ENCODE measurements at regions not wholly inside any gene's neighbourhood (a gene's known extent, or its start where the extent isn't known, plus 50 kb on each side); places are given as distances from the start of the nearest gene placed in this dataset.

DNA sequence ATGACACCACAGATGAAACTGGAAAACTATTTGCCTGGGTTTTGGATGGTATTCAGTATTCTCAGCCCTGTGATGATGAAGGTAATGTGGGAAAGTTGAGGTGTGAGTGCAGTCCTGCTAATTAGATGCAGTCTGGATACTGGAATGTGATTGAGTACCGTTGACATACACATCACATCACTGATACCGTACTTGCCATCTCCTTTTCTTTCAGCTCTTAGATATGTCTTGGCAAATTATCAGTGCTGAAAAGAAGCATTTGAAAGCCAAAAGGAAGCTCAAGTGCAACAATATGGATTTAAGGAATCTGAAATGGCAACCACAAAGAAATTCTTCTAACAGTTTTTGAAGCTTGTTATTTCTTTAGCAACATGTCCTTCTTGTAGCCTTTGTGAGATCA is 381.4 kb upstream of the TGFBR2 start:
- DNase-seq, result no peak

DNA sequence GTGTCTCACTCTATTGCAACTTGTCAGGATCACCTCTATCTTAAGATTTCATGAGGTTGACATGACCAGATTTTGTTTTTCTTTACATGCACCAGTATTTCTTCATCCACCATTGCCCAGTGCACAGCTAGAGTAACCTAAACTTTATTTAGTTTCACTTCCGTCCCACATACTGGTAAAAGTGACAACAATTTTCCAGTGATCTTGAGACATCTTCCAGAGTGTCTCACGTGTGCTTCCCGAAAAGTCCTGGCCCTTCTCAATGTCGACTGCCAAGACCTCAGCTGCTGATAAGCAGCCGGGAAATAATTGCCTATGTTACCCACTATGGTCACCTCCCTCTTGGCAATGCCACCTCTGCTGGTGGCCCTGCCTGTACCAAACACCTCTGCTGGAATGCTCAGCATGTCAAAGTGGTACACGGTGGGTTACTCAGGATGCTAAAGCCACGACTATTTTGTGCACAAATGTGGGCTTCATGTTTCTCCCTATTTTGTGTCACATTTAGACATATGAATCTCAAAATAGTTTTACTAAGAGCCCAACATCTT is 379.7 kb upstream of the TGFBR2 start:
- DNase-seq, result no peak

DNA sequence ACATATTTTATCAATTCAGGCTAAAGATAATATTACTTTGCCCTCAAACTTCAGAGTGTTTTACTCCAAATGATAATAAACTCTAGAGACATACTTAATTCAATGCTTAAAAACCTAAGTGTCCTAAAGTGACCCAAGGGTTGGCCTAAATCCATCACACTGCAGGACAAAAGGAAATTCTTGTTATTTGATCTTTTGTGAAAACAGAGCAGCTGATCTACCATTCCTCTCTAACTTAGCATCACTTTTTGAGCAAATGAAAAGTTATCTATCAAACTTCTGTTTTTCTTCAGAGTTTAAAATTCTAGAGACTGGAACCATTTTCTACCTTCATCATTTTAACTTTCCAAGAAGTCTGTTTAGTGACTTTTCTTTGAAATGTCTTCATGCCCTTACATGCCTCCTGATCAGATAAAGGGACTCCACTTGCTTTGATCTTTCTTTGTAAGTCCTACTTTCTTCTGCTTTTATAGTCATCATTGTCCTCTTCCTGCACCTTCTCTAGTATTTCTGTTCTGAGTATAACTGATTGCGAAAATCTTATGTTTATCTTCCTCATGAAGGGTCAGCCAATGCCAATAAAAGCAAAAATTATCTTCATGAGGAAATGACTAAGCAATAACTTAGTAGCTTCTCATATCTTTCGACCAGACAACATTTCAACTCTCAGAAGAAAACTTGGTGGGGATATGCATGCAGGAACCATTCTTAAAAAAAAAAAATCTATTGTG is 378.7 kb upstream of the TGFBR2 start:
- DNase-seq, result no peak

DNA sequence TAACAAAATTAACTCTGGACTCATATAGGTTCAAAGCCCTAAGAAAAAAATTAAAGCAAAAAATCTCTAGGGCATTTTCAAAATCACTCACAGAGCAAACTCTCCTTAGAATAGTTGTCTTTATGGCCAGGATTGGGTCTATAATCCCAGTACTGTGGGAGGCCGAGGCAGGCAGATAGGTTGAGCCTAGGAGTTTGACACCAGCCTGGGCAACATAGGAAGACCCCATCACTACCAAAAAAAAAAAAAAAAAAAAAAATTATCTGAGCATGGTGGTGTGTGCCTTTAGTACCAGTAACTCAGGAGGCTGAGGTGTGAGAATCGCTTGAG is 378.1 kb upstream of the TGFBR2 start:
- DNase-seq, result no peak

DNA sequence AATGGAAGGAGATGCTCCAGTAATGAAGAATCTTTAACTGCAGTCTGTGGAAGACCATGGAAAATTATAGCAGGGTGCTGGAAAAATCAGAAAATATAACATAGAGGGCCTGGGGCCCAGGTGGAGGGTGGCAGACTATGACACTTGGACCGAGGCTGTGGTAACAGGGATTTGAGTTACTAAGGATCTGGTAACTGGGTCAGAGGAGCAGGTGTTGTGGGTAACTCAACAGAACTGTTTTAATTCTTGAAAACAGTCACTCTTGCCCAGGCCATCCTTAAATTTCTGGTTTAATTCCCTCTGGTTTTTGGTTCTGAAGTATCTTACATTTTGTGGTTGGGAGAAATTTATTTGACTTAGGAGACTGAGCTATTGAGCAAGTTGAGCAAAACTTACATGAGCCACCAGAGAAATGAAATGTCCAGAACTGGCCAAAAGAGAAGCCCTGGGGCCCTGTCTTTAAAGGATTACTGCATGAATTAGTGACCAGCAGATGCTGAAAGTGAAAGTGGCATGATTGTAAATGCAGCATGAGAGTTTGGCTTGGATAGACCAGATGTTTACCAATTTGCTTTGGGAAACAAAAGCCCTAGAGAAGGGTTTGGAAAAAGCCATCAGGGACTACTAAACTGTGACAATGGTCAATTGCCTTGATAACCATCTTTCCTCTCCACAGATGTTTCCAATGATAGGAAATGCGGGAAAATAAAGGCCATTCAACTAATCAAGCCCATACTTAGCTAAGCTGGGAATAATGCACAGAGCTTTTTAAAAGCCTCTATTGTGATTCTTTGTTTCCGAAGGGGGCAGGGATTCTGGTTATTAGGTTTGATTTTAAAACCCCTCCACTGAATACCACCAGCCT is 374.9 kb upstream of the TGFBR2 start:
- DNase-seq, result no peak

DNA sequence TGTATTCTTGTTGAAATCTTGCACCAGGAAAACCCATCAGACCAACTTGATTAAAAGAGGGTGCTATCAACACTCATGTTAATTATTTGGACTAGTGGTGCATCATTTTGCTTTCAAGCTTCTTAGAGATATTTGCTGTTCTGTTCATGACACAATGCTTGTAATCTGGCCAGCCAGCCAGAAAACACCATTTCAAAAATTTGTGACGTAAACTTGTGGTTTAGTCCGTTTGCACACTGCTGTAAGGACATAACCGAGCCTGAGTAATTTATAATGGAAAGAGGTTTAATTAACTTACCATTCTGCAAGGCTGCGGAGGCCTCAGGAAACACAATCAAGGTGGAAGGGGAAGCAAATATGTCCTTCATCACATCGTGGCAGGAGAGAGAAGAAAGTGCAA is 374.3 kb upstream of the TGFBR2 start:
- no peak for DNase-seq

DNA sequence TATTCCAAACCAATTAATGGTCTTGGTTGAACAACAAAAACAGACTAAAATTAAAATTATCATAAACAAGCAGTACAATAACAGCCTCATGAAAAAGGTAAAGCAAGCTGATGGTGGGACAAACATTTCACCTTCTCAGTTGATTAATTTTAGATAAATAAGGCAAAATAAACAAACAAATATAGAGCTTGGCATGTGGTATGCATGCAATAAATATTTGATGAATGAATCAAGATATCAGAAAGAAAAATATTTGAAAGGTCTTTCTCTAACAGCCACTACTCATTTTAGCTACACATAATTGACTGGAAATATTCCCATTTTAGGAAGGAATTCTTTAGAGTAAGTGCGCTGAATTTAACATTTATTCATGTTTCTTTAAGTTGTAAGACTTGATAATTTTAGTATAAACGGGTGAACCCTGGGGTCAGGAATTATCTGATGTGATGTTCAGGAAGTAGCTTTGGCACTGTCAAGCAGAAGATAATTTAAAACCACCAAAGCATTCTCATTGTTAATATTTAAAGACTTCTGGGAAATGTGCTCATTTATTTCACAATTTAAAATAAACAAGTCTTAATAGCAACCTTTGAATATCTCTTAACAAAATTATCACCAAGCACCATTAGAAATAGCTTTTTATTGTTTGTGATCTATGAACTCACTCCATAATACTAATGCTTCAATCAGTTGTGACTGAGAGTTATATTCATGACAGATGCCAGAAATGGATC is 372.3 kb upstream of the TGFBR2 start:
- no peak for DNase-seq

DNA sequence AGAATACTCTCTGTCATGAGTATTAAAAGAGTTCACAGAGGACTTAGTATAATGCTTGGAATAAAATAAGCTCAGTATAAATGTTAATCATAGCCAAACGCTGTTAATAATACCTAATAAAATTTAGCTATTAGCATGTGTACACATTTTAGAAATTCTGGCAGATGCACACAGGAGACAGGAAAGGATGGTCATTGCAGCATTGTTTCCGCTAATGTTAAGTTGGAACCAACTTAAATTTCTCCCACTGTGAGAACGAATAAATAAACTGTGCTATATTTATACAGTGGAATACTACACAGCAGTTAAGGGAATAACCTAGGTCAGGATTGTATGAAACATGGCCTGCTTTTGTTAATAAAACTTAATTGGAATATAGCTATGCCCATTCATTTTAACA is 370.4 kb upstream of the TGFBR2 start:
- no peak for DNase-seq

DNA sequence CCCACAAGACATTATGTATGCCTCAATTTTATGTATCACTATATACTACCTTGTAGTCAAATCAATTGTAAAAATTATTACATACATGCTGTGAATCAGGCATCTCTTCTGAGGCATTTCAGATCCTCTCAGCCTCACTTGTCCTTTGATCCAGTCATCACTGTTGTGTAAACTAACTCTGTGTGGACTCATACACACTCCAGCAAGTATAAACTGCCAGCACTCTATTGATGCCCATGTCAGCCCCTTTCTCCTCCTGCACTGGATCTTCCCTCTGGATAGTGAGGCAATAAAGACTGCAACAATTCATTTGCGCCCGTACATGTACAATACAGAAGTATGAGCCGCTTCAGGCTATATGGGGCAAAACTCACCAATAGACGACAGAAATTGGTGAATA is 364.7 kb upstream of the TGFBR2 start:
- DNase-seq, result no peak

DNA sequence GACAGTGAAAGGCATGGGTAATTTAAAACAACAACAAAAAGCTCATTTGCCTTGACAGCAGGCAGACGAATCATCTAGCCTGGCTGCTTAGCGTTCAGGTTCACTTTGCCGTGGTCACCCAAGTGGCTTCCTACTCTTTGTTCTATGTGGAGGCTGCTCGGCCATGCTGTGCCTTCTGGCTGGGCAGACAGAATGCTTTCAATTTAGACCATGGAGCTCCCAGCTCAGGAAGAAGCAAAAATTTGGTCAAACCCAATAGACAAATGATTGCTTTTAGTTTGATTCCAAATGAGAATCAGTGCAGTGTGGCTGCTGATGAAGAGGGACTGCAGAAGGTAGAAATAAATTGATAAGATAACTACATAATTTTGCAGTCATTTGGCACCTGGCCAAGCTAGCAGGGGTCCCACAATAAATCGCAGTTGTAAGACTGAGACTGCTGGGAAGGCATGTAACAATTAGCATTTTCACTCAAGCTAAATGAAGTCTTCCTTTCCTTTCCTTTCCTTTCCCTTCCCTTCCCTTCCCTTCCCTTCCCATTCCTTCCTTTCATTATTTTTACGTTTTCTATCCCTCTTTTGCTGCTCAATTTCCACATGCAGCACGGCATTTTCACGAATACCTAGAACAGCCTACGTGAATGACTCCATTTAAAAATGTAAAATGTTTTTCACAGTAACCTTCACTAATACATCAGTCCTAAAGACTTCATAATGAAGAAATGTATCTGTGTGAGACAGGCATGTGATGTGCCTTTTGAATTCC is 360.4 kb upstream of the TGFBR2 start:
- no peak for DNase-seq

DNA sequence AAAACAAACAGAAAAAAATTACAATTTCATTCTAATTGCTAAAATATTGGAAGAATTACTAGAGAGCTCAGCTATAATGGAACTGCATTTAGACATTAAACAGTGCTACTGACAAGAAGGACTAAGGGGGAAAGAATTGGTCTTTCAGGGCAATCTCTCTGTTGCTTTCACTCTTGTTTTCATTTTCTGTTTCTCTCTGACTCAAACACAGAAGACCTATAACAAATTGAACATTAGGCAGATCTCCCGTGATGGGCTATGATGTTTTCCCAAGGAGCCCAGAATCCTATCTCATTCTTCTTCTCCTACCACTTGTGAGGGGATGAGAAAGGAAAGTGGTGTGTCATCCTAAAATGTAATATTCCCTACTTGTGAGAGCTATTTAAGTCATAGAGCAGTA is 358.0 kb upstream of the TGFBR2 start:
- DNase-seq, result no peak

DNA sequence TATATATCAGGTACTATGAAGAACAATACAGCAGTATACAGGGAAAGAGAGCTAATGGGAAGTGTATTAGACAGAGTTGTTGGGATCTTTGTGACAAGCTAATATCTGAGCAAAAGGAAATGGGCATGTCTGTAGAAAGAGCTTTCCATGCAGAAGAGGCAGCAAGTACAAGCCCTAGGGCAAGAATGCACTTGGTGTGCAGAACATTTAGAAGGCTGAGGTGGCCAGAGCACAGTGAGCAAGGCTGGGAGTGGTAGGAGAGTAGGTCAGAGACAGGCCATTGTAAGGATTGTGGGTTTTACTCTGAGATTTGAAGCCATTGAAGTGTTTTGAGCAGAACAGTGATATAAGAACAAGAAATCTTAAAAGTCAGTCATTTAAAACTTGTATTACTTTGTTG is 353.9 kb upstream of the TGFBR2 start:
- DNase-seq, result no peak

DNA sequence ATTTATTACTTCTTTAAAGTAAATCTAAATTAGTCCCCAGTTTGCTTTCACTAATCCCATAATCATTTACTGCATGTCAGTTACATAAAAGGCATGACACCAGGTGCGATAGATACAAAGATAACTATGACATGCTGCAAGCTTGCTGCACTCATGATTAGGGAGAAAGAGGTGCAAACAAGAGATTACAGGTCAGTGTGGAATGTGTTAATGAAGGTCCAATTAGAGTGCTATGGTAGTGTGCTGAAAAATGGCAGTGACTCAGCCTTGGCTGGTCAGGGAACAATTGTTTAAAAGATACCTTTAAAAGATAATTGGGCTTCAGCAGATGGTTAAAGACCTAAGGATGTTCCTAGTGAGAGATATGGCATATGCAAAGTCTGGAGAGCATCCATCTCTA is 352.6 kb upstream of the TGFBR2 start:
- no peak for DNase-seq

DNA sequence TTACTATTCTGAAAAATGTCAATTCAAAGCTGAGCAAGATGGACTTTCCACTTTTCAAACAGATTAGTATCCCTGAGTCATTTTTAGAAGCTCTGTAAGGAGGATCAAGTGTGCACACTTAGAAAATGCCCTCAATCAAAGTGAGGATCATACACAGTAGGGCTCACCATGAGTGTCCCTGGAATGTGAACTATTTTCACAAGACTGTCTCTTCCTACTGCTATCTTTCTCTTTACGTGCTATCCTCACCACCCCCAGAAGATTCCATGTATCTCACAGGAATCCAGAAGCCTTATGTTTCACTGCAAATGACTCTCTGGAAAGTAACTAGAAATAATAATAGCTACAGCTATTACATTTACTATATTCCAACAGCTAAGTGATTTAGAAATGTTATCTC is 349.9 kb upstream of the TGFBR2 start:
- no peak for DNase-seq

DNA sequence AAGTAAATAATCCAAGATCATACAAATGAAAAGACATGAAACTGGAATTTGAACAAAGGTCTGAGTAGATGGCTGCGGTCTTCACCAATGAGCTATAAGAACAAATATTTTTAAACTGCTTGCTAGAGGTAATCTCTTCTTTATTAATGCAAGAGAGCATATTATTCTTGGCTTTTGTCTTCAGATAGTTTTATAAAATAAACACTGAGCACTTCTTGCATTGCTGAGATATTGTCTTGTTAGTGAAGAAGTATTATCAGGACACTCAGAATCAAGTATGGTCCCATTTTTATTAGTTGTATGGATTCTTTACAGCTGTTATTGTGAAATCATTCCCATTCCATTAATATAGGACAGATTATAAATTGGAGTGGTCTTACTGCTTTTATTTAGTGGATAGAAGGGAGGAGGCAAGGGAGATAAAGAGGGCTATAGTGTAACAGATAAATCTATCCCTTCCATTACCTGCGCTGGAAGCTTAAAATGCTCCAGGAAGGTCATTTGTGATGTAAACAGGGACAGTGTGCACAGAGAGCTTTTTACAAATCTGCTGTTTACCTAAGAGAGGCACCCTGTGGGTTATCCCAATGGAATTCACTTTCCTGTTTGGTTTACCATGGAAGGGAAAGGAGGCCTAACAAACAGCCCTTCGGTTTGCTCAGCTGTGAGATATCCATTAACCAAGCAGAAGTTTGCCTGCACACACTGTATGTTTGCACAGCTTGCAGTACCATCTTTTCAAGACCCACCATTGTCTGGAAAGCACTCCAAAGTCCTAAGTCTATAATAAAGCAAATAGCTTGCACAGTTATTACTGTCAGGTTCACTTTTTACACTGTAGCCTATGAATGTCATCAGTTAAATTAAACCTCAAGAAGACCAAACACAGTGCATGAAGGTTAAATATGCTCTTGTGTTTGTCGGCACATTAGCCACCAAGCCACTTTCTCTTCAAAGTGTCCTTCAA is 347.7 kb upstream of the TGFBR2 start:
- no peak for DNase-seq

DNA sequence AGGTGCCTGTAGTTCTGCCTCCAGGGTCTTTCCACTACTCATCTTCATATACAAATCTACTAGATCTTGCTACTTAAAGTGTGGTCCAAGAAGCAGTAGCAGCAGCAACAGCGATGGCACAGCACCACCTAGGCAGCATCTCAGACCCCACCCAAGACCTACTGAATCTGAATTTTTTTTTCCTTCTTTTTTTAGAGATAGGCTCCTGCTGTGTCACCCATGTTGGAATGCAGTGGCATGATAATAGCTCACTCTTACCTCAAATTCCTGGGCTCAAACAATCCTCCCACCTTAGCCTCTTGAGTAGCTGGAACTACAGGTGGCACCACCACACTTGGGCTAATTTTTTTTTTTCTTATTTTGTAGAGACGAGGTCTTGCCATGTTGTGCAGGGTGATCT is 346.7 kb upstream of the TGFBR2 start:
- no peak for DNase-seq

DNA sequence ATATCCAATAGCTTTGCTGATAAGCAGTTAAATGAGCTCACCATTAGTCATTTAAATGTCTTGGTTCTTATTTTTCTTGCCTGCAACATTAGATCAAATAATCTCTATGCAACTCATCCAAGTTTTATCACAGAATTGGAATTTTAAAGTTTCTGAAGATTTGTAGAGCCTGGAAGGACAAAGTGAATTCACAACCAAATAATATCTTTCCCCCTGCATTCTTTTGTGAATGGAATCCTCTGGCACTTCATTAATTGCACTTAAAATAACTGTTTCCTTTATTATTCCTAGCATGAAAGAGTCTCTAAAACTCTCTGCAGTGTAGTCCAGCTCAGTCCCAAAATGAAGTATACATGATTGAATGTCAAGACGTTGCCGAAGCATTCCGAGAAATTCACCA is 345.6 kb upstream of the TGFBR2 start:
- DNase-seq, result no peak

DNA sequence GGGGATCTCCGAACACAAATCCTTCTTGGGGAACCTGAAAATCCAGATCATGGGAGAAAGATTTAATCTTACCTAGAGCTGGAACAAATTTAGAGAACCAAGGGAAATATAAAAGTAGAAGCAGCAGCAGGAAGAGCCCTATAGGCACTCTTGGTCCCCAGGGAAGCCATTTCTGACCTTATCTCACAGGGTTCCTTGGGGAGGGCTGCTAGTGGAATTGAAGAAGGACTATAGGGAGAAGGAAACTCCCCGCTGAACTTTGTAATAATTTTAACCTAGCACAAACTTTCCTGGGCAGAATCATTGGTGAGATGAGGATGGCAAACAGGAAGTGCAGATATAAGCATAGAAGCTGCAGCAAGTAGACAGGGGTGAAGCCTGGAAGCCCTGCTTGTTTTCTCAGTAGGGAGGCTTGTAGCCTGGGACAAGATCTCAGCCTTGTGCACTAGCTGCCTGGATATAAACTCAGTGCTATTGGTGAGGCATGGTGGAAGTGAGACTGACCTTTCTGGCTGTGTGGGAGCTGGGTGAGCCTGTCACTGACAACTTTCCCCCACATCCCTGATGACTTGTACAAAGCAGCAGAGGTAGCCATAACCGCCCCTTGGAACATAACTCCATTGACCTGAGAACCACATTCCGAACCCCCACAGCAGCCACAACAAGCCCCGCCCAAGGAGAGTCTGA is 343.0 kb upstream of the TGFBR2 start:
- no peak for DNase-seq

DNA sequence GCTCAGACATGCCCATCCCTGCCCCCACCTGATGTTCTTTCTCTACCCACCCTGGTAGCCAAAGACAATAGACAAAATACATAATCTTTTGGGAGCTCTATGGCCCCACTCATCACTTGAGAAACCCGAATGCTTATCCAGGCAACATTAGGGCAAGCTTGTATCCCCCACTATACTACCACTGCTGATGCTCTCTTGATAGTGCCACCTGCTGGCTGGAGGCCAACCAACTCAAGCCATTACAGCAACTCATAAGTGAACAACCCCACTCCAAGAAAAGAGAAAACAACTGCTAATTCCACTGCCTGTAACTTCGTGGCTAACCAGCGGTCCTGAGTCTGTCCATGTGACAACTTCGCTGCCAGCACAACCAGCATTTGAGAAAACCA is 342.5 kb upstream of the TGFBR2 start:
- no peak for DNase-seq

DNA sequence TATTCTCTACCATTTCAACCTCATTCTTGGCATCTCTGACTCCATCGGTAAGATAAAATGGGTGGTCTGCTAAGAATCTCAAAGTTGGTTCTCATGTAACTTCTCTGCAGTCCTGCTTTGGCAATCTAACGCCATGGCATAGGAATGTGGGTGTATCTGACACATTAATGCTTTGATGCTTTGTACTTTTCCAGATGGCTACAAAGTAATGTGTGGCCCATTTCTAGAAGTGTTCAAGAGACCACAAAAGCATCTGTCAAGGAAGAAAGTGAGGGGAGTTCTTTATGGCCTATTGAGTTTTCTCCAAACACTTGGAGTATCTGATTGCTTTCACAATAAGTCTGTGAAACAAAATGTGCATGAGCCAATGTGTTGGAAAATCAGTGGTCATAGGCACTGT is 339.9 kb upstream of the TGFBR2 start:
- DNase-seq, result no peak

DNA sequence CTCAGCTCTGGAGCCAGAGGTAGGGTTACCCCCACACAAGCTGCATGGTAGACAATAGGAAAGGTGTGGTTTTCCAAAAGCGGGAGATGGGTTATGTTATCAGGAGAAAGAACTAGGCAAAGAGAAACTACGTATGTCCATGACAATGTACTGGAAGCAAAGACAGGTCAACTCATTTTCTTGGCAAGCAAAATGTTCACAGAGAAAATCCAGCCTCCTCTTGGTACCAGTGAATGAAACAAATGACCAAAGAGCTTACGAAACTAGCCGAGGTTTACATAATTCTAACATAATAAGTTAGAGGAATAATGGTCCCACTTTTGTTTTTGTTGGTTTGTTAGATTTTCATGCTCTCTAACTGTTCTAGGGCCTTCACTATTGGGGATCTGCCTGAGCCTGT is 338.1 kb upstream of the TGFBR2 start:
- DNase-seq, result no peak

Measured in DMS 273 treated with DMSO at 0.1 percent for 48 hours (cell line).